Erythroblast (primary cell): ENCODE measurements at regions not wholly inside any gene's neighbourhood (a gene's known extent, or its start where the extent isn't known, plus 50 kb on each side); places are given as distances from the start of the nearest gene placed in this dataset.
"Not testable (repeated sequence)": the region's sequence is repeated elsewhere in the genome, so short reads cannot be mapped to it uniquely, and the experiment has no call there.

ENCODE experiments used
- DNase-seq, 2 experiments: peaks; one replicate each; lab custom pipeline; 2025; lab: John Stamatoyannopoulos, UW
- GATA1 ChIP-seq: IDR thresholded peaks from 2 replicates; pipeline ENCODE4 v1.6.1; 2011; ENCODE audit warnings: low read depth, mild to moderate bottlenecking, control low read depth, low read length, moderate library complexity
- POLR2A ChIP-seq: IDR thresholded peaks from 2 replicates; pipeline ENCODE4 v1.6.1; 2011; ENCODE audit warnings: mild to moderate bottlenecking, low read length

- no peak for DNase-seq
- TF ChIP-seq GATA1 (no peak), POLR2A (no peak)
These were observed 225.2 kb downstream of the NPR3 start for GRCh38 chr5:32936329-32936728.

GRCh38 chr5:32942225-32942989 lies 231.3 kb downstream of the NPR3 start:
- TF ChIP-seq GATA1 (no peak), POLR2A (no peak)
- DNase-seq: peak; percentile 40 to 57

- TF ChIP-seq GATA1 (no peak), POLR2A (no peak)
- DNase-seq: no peak
These were observed 238.3 kb downstream of the NPR3 start for GRCh38 chr5:32949286-32949970.

GRCh38 chr5:32951003-32951402 lies 239.9 kb downstream of the NPR3 start:
- no peak for DNase-seq
- TF ChIP-seq POLR2A (no peak), GATA1 (no peak)

GRCh38 chr5:32951878-32952277 lies 240.8 kb downstream of the NPR3 start:
- no peak for DNase-seq
- TF ChIP-seq GATA1 (no peak), POLR2A (no peak)

- not testable (repeated sequence) for DNase-seq
These were observed 241.3 kb downstream of the NPR3 start for GRCh38 chr5:32952421-32952820.

- TF ChIP-seq POLR2A (no peak), GATA1 (no peak)
- DNase-seq: no peak
These were observed 242.6 kb downstream of the NPR3 start for GRCh38 chr5:32953694-32954093.

GRCh38 chr5:32955814-32956213 lies 244.7 kb downstream of the NPR3 start:
- TF ChIP-seq POLR2A (no peak), GATA1 (no peak)
- DNase-seq: no peak

- DNase-seq: no peak
- TF ChIP-seq POLR2A: no peak
- TF ChIP-seq GATA1: no peak
These were observed 249.4 kb downstream of the NPR3 start for GRCh38 chr5:32960340-32961058.

GRCh38 chr5:32961059-32961415 lies 249.9 kb downstream of the NPR3 start:
- no peak for DNase-seq

GRCh38 chr5:32964261-32964660 lies 253.1 kb downstream of the NPR3 start:
- DNase-seq: peak; percentile 16 to 71
- TF ChIP-seq POLR2A (no peak), GATA1 (no peak)

More at GRCh38 chr5:32961059-32961415, 249.9 kb downstream of the NPR3 start:
- TF ChIP-seq GATA1: no peak

GRCh38 chr5:32973646-32974045 lies 262.5 kb downstream of the NPR3 start:
- no peak for DNase-seq
- no peak for TF ChIP-seq POLR2A
- no peak for TF ChIP-seq GATA1

- no peak for DNase-seq
- TF ChIP-seq GATA1: no peak
- TF ChIP-seq POLR2A: no peak
These were observed 264.7 kb downstream of the NPR3 start for GRCh38 chr5:32975656-32976375.
